ENCODE measurements at regions not wholly inside any gene's neighbourhood (a gene's known extent, or its start where the extent isn't known, plus 50 kb on each side); places are given as distances from the start of the nearest gene placed in this dataset.
"Not testable (repeated sequence)": the region's sequence is repeated elsewhere in the genome, so short reads cannot be mapped to it uniquely, and the experiment has no call there.

GRCh38 chr11:88061111-88061510 lies 114.1 kb downstream of the RAB38 start:
- H3K4me3 ChIP-seq (ENCODE audit: low read depth, poor library complexity, severe bottlenecking): no peak overlapping the region
- DNase-seq (ENCODE audit: low spot score in 2 of 2): no peak
- no peak for TF ChIP-seq CTCF (IDR thresholded peaks at IDR 0.05)
- no peak for TF ChIP-seq POLR2A (IDR thresholded peaks at IDR 0.05)
- intact Hi-C loops (cut with DNase I; ENCODE audit: low total_unique reads): no loop called here
- 81 to 83% methylated on average over 3 of the region's 3 CpGs for WGBS, 2 donors

- DNase-seq (ENCODE audit: low spot score in 2 of 2): no peak
- intact Hi-C loops (cut with DNase I; ENCODE audit: low total_unique reads): no loop called here
- no peak overlapping the region for H3K4me3 ChIP-seq (ENCODE audit: low read depth, poor library complexity, severe bottlenecking)
- no peak for TF ChIP-seq CTCF (IDR thresholded peaks at IDR 0.05)
- TF ChIP-seq POLR2A (IDR thresholded peaks at IDR 0.05): no peak
Measured at GRCh38 chr11:88059326-88059725, 115.9 kb downstream of the RAB38 start.

- intact Hi-C loops (cut with DNase I; ENCODE audit: low total_unique reads): no loop called here
- 82 to 91% methylated on average over 2 of the region's 2 CpGs for WGBS, 2 donors
- no peak for DNase-seq (ENCODE audit: low spot score in 2 of 2)
- no peak overlapping the region for H3K4me3 ChIP-seq (ENCODE audit: low read depth, poor library complexity, severe bottlenecking)
- TF ChIP-seq POLR2A (IDR thresholded peaks at IDR 0.05) (no peak), CTCF (IDR thresholded peaks at IDR 0.05) (no peak)
Measured at GRCh38 chr11:88051396-88051795, 123.8 kb downstream of the RAB38 start.

- no peak for DNase-seq (ENCODE audit: low spot score in 2 of 2)
- WGBS, 2 donors: 51 to 54% methylated on average over 2 of the region's 2 CpGs
- TF ChIP-seq CTCF (IDR thresholded peaks at IDR 0.05) (no peak), POLR2A (IDR thresholded peaks at IDR 0.05) (no peak)
- intact Hi-C loops (cut with DNase I; ENCODE audit: low total_unique reads): no loop called here
- H3K4me3 ChIP-seq (ENCODE audit: low read depth, poor library complexity, severe bottlenecking): no peak overlapping the region
Measured at GRCh38 chr11:88050247-88050646, 125.0 kb downstream of the RAB38 start.

- H3K4me3 ChIP-seq (ENCODE audit: low read depth, poor library complexity, severe bottlenecking); intact Hi-C loops (cut with DNase I; ENCODE audit: low total_unique reads); DNase-seq (ENCODE audit: low spot score in 2 of 2): not testable (repeated sequence)
- WGBS, 2 donors: 88 to 97% methylated on average over 5 to 11 of the region's 11 CpGs
Measured at GRCh38 chr11:88045288-88045687, 130.0 kb downstream of the RAB38 start.

- WGBS, 2 donors: 84 to 92% methylated on average over 5 of the region's 5 CpGs
- intact Hi-C loops (cut with DNase I; ENCODE audit: low total_unique reads); DNase-seq (ENCODE audit: low spot score in 2 of 2); H3K4me3 ChIP-seq (ENCODE audit: low read depth, poor library complexity, severe bottlenecking): not testable (repeated sequence)
Measured at GRCh38 chr11:88044658-88045057, 130.6 kb downstream of the RAB38 start.

- intact Hi-C loops (cut with DNase I; ENCODE audit: low total_unique reads): no loop called here
- 60 to 65% methylated on average over 3 of the region's 3 CpGs for WGBS, 2 donors
- H3K4me3 ChIP-seq (ENCODE audit: low read depth, poor library complexity, severe bottlenecking): no peak overlapping the region
- TF ChIP-seq POLR2A (IDR thresholded peaks at IDR 0.05): no peak
- TF ChIP-seq CTCF (IDR thresholded peaks at IDR 0.05): no peak
- no peak for DNase-seq (ENCODE audit: low spot score in 2 of 2)
Measured at GRCh38 chr11:88043149-88043548, 132.1 kb downstream of the RAB38 start.

Data from lower leg skin (tissue), 4 donors.